GM23338 (cell line): ENCODE measurements at regions not wholly inside any gene's neighbourhood (a gene's known extent, or its start where the extent isn't known, plus 50 kb on each side); places are given as distances from the start of the nearest gene placed in this dataset.

Experiments used
- CTCF ChIP-seq, 2 experiments: fragments of 200-600 bp in 1 of 2; sonication (generic) in 1 of 2; conservative IDR thresholded peaks; 2 replicates each; pipeline versions ENCODE4 v1.5.1 to v1.6.1; 2016 to 2017; ENCODE audit warnings: antibody characterized with exemption in 2 of 2, low read depth in 2 of 2, mild to moderate bottlenecking in 2 of 2, moderate library complexity in 1 of 2
- EZH2 ChIP-seq: fragments of 200-600 bp; sonication (generic); IDR thresholded peaks from one replicate; pipeline ENCODE4 v1.8.0; 2017; ENCODE audit warnings: antibody characterized with exemption, mild to moderate bottlenecking, low read depth; ENCODE audit not compliant: unreplicated experiment
- POLR2AphosphoS5 ChIP-seq: IDR thresholded peaks from 2 replicates; pipeline ENCODE4 v1.6.1; 2016; ENCODE audit warnings: antibody characterized with exemption, low read depth

GRCh38 chr1:195071461-195071860 is 1536.8 kb downstream of the KCNT2 start:
- TF ChIP-seq EZH2 (no peak), CTCF (conservative IDR thresholded peaks at IDR 0.05; ENCODE audit: low read depth in 2 of 2) (no peak), POLR2AphosphoS5 (no peak)
